ENCODE measurements at regions not wholly inside any gene's neighbourhood (a gene's known extent, or its start where the extent isn't known, plus 50 kb on each side); places are given as distances from the start of the nearest gene placed in this dataset.

GRCh38 chr2:23145460-23145859 is 239.5 kb upstream of the KLHL29 start:
- TF ChIP-seq CTCF (IDR thresholded peaks at IDR 0.05; ENCODE audit: insufficient read depth, low read length, poor library complexity, severe bottlenecking): no peak
- Histone ChIP-seq H3K4me3 (ENCODE audit: low read depth, low read length) (no peak overlapping the region), H3K27me3 (ENCODE audit: control insufficient read depth, insufficient read depth, low read length) (no peaks in the 10 kb centered on the region), H3K36me3 (ENCODE audit: control insufficient read depth, insufficient read depth, low read length) (no peaks in the 10 kb centered on the region)
- DNase-seq (ENCODE audit: low read depth): no peak

- no peak for TF ChIP-seq CTCF (IDR thresholded peaks at IDR 0.05; ENCODE audit: insufficient read depth, low read length, poor library complexity, severe bottlenecking)
- no peaks in the 10 kb centered on the region for H3K36me3 ChIP-seq (ENCODE audit: control insufficient read depth, insufficient read depth, low read length)
- no peak overlapping the region for H3K4me3 ChIP-seq (ENCODE audit: low read depth, low read length)
- H3K27me3 ChIP-seq (ENCODE audit: control insufficient read depth, insufficient read depth, low read length): no peaks in the 10 kb centered on the region
- DNase-seq (ENCODE audit: low read depth): no peak
Measured at GRCh38 chr2:23146011-23146410, 239.0 kb upstream of the KLHL29 start.

GRCh38 chr2:23148342-23148741 is 236.6 kb upstream of the KLHL29 start:
- Histone ChIP-seq H3K4me3 (ENCODE audit: low read depth, low read length) (no peak overlapping the region), H3K27me3 (ENCODE audit: control insufficient read depth, insufficient read depth, low read length) (no peaks in the 10 kb centered on the region), H3K36me3 (ENCODE audit: control insufficient read depth, insufficient read depth, low read length) (no peaks in the 10 kb centered on the region)
- DNase-seq (ENCODE audit: low read depth): no peak
- no peak for TF ChIP-seq CTCF (IDR thresholded peaks at IDR 0.05; ENCODE audit: insufficient read depth, low read length, poor library complexity, severe bottlenecking)

GRCh38 chr2:23149777-23150176 is 235.2 kb upstream of the KLHL29 start:
- H3K36me3 ChIP-seq (ENCODE audit: control insufficient read depth, insufficient read depth, low read length): no peaks in the 10 kb centered on the region
- H3K4me3 ChIP-seq (ENCODE audit: low read depth, low read length): no peak overlapping the region
- no peak for DNase-seq (ENCODE audit: low read depth)
- no peaks in the 10 kb centered on the region for H3K27me3 ChIP-seq (ENCODE audit: control insufficient read depth, insufficient read depth, low read length)
- TF ChIP-seq CTCF (IDR thresholded peaks at IDR 0.05; ENCODE audit: insufficient read depth, low read length, poor library complexity, severe bottlenecking): no peak

- no peaks in the 10 kb centered on the region for H3K27me3 ChIP-seq (ENCODE audit: control insufficient read depth, insufficient read depth, low read length)
- H3K36me3 ChIP-seq (ENCODE audit: control insufficient read depth, insufficient read depth, low read length): no peaks in the 10 kb centered on the region
- no peak for DNase-seq (ENCODE audit: low read depth)
- H3K4me3 ChIP-seq (ENCODE audit: low read depth, low read length): no peak overlapping the region
- no peak for TF ChIP-seq CTCF (IDR thresholded peaks at IDR 0.05; ENCODE audit: insufficient read depth, low read length, poor library complexity, severe bottlenecking)
Measured at GRCh38 chr2:23153484-23153883, 231.5 kb upstream of the KLHL29 start.

- H3K4me3 ChIP-seq (ENCODE audit: low read depth, low read length): no peak overlapping the region
- no peak for DNase-seq (ENCODE audit: low read depth)
- TF ChIP-seq CTCF (IDR thresholded peaks at IDR 0.05; ENCODE audit: insufficient read depth, low read length, poor library complexity, severe bottlenecking): no peak
Measured at GRCh38 chr2:23155022-23155421, 230.0 kb upstream of the KLHL29 start.

More at GRCh38 chr2:23155022-23155421, 230.0 kb upstream of the KLHL29 start:
- Histone ChIP-seq H3K36me3 (ENCODE audit: control insufficient read depth, insufficient read depth, low read length) (no peaks in the 10 kb centered on the region), H3K27me3 (ENCODE audit: control insufficient read depth, insufficient read depth, low read length) (no peaks in the 10 kb centered on the region)

Data from kidney epithelial cell (primary cell).